ENCODE measurements at regions not wholly inside any gene's neighbourhood (a gene's known extent, or its start where the extent isn't known, plus 50 kb on each side); places are given as distances from the start of the nearest gene placed in this dataset.

- TF ChIP-seq CTCF (conservative IDR thresholded peaks at IDR 0.05 in 1 of 2, IDR thresholded peaks at IDR 0.05 in 1 of 2; ENCODE audit: extremely low read depth in 1 of 2, insufficient read depth in 1 of 2, low read depth in 1 of 2, low read length in 2 of 2) (no peak), EZH2 (IDR thresholded peaks at IDR 0.05; ENCODE audit: borderline replicate concordance, low read length) (no peak)
Measured at GRCh38 chr16:7912132-7912531, 579.5 kb downstream of the RBFOX1 start.
